Panc1 (cell line): ENCODE measurements at regions not wholly inside any gene's neighbourhood (a gene's known extent, or its start where the extent isn't known, plus 50 kb on each side); places are given as distances from the start of the nearest gene placed in this dataset.

Experiments
- CTCF ChIP-seq: fragments of 450-650 bp; IDR thresholded peaks from 2 replicates; pipeline ENCODE4 v1.5.1; 2017; ENCODE audit warnings: mild to moderate bottlenecking
- POLR2AphosphoS5 ChIP-seq: IDR thresholded peaks from 2 replicates; pipeline ENCODE4 v1.6.1; 2012; ENCODE audit warnings: mild to moderate bottlenecking, low read depth, low read length, moderate library complexity
- TCF7L2 ChIP-seq: IDR thresholded peaks from 2 replicates; pipeline ENCODE4 v1.6.1; 2011; ENCODE audit warnings: mild to moderate bottlenecking, low read depth, low read length, inconsistent platforms

- no peak for TF ChIP-seq CTCF
- no peak for TF ChIP-seq POLR2AphosphoS5
- TF ChIP-seq TCF7L2 = no peak
Observed at GRCh38 chr5:2000591-2000990, 117.9 kb upstream of the IRX4 start.
